Occipital lobe (tissue), 1 donor: ENCODE measurements at regions not wholly inside any gene's neighbourhood (a gene's known extent, or its start where the extent isn't known, plus 50 kb on each side); places are given as distances from the start of the nearest gene placed in this dataset.

ENCODE experiments used
- DNase-seq: peaks from one replicate; lab custom pipeline; 2025; lab: John Stamatoyannopoulos, UW

DNA sequence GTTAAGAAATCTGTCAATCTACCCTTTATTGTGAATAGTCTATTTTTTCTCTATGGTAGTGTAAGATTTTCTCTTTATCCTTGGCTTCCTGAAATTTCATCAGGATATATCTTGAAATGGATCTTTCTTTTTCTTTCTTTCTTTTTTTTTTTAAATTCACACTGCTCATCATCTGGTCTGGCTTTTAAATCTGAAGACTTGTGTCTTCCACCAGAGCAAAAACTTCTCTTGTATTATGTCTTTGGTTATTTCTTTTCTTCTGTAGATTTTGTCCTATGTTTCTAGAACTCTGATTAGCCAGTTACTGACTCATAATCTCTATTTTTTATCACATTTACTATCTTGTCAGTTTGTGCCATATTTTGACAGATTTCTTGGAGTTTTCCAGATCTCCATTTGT, 133.8 kb upstream of the LMO4 start:
- DNase-seq = no peak

DNA sequence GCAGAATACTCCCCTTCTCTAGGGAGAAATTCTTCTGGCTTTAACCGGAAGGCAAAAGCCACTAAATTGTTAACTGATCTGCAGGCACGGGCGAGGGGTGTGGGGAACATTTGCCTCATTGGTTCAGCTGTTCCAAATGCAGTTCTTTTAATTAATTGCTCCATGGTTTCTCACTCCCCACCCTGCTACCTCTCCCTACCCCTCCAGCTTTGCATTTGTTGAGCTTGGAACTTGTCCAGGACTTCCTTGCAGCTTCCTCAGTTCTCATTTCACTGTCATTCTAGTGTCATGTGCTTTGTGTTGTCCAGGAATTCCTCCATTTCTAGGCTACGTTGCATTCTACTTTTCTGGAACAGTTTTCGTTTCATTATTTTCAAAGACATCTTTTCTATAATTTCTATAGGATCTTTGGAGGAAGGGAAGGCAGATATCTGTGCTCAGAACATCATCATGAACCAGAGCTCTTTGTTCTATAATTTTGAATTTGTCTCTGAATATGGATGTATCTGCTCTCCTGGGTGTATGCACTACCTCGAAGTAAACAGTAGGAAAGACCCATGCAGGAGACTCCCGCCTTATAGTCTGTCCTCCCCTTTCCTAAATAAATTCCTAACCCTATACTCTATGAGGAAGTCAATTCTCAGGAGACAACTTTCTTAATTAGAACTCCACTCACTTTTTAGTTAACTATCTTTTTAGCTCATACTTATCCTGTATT, 132.4 kb upstream of the LMO4 start:
- DNase-seq = no peak

DNA sequence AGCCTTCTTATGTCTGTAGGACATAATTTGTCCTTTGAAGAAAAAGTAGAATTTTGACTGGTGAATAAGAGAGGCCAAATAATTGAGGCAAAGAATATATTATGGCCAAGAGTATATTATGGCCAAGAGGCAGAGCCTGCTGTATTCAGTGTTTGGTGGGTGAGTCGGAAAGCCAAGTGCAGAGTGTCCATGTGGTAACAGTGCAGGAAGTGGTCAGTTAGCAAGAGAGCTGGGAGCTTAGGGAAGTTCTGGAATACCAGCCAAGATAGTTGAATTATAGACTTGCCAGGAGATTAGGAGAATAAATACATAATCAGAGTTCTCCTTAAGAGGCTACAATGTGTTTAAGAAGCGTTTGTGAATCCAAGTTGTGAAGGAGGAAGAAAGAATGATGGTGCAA, 131.5 kb upstream of the LMO4 start:
- no peak for DNase-seq

DNA sequence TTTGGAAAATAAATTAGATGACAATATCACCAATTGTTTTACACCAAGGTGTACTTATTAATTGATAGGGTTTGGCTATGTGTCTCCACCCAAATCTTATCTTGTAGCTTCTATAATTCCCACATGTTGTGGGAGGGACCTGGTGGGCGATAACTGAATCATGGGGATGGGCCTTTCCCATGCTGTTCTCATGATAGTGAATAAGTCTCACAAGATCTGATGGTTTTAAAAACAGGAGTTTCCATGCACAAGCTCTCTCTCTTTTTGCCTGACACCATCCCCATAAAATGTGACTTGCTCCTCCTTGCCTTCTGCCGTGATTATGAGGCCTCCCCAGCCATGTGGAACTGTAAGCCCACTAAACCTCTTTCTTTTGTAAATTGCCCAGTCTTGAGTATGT, 131.0 kb upstream of the LMO4 start:
- DNase-seq = no peak

DNA sequence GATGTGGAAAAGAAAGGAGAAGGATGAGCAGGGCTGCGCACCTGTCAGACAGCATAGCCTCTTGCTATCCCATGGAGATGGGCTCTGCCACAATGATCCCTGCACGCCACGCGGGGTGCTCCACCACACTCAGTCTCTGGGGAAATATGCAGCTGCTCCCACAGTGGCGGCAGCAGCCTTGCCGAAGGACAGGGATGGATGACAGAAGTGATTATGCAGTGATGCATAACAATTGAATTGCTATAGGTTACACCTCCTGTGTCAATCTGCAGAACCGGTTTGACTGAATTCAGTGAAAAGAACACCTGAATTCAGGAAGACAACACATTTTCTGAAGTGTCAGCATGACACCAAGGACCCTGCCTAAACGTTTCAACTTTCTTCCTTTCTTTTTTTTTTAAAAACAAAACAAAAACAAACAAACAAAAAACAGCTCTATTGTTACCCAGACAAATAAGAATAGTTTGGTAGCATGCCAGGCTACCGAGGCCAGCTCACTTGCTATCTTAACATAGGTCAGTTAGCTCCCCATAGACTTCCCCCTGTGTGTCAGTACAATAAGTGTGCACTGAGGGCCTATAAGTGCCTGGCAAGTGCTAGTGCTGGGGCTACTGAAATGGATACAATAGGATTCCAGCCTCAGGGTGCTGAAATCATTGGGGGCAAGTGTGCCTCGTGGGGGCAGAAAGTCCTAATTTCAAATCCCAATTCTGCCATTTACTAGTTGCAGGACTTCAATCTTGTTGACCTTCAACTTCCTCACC, 127.6 kb upstream of the LMO4 start:
- no peak for DNase-seq

DNA sequence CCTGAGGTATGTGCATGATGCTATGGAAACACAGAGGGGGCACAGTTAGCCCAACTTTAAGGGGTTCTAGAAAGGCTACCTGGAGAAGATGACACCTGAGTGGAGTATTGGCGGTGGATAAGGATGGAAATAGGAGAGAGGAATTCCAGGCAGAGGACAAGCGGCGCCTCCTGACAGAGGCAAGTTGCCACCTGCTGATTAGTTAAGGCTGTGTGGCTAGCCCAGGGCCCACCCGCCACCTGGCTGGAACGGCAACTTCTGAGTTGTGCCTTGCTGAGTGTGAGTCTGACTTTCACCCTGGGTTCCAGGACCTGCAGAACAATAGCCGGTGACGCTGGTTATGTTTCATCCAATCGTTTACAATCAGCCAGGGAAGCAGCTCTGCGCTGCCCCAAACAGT, 126.9 kb upstream of the LMO4 start:
- no peak for DNase-seq

DNA sequence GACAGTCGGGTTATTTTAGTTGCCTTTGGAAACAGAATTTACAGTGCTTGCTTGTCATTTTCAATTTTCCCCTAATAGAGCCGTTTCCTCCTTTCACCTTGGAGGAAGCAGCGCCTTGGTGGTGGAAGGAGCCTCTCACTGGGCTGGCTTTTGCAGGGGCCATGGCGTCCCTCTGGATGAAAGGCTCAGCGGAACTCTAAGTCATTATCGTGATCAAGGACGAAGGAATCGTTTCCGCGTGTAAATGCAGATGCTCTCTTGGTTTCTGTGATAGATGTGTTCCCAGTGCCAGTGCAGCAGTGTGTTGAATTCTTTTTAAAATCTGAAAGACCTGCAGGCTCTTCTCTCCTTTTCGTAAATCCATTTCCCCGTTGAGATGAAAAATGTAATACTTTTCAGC, 126.2 kb upstream of the LMO4 start:
- DNase-seq = no peak

DNA sequence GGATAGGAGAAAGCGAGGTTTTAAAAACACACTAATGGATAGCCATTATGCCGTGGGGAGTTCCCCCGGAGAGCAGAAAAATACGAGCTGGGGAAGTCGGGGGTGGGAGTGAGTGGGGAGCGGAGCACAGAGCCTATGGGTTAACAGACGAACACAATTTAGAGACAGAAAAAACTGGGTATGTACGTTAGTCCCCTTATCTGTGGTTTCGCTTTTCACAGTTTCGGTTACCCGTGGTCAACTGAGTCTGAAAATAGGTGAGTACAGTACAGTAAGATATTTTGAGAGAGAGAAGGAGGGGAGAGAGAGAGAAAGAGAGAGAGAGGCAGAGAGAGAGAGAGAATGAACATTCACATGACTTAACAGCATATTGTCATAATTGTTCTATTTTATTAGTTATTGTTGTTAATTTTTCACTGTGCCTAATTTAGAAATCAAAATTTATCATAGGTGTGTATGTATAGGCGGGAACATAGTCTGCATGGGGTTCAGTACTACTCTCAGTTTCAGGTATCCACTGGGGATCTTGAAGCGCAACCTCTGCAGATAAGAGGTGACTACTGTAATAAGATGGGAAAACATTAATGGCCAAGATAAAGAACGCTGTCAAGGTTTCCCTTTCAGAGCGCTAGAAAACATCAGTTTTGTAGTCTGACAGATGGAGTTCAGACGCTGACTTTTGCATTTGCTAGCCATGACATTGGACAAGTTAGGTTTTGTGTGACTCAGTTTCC, 125.6 kb upstream of the LMO4 start:
- no peak for DNase-seq

DNA sequence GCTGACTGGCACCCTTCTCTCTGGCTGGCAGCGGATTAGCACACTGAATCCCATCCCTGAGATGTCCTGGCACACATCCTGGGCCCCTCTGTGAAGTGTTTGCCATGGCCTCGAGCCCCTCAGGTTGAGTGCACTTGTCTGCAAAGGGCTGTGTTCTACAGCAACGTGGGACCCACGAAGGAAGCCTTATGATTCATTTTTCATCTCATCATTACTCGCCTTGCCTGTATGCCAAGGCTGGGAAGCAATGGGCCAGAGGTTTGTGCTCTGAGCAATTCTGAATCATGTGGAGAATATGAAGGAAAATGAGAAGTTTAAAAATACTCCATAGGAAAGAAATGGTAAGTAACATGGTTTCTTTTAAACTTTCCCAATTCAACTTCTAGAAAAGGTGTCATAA, 124.8 kb upstream of the LMO4 start:
- DNase-seq = no peak

DNA sequence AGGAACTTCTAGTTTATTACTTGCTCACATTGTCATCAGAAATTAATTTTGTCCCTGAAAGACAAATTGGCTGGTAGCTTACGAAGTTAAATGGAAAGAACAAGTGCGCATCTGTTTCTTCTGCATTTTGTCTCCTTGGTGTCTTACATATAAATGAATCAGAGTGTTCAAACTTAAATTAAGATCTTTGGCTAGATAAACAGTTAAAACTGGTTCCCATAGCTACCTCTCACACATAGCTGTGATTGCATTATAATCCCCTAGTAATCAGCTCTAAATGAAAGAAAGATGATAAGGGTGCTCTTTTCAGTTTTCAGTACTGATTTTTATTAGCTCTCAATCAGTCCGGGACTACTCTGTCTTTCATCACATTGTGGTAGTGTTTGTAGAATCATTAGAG, 124.2 kb upstream of the LMO4 start:
- DNase-seq = no peak

DNA sequence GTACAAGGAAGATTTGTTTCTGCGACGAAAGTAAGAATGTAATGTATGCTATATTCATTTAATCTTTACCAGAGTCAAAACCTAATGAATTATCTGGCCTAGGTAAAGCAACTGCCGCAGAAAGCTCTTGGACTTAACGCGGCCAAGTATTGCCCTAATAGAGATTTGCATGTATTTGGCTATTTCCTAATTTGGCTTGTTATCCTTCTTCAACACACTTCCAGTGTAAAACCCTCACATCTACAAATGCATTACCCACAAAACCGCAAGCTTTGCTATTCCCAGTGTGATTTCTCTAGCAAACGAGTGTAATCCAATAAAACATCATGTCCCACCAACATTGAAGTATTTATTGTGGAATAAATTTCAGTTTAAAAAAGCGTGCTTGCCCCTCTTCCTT, 123.8 kb upstream of the LMO4 start:
- no peak for DNase-seq

DNA sequence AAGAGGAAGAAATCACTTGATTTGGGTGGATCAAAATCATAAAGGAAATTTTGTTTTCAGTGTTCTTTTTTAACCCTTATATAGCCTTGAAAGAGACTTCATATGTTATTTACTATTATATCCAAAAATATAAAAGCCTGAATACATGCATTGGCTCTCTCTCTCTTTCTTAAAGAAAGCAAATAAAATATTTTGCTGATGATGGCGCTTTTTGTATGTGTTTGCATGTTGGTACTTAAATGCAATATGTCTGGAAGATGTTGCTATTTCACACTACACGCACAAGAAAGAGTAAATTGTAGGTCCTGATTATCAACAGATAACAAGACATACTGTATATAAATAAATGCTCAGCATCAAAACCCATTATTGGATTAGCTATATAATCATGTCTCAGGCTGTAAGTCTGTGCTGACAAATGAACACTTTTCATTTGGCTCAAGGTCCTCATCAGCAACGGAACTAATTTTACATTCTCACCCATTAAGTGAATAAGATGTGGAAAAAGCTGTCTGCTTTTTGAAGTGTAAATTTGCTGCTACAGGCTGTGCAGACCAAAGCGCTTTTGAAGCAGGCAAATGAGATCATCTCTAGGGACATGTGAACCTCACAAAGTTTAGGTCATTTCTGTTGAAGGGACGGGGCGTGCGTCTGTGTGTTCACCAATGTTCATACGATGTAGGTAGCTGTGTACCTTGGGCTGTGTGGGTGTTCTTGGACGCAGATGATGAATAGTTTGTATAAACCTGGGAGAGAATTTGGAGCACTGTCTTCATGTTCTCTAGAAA, 122.4 kb upstream of the LMO4 start:
- no peak for DNase-seq

DNA sequence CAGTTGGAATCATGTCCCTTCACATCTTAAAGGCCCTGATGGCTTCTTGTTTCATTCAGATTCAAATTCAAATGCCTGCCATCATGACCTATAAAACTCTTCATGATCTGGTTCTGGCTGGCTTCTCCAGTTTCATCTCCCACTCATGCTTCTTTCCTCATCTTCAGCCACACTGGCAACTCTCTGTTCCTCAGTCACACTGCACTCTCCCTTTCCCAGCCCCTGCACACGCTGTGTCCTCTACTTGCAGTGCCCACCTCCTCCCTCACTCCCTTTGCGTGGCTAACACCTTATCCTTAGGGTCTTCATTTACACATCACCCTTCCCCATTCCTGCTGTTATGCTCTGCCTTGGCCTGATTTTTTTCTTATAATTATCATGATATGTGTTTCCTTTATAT, 120.6 kb upstream of the LMO4 start:
- DNase-seq = no peak

DNA sequence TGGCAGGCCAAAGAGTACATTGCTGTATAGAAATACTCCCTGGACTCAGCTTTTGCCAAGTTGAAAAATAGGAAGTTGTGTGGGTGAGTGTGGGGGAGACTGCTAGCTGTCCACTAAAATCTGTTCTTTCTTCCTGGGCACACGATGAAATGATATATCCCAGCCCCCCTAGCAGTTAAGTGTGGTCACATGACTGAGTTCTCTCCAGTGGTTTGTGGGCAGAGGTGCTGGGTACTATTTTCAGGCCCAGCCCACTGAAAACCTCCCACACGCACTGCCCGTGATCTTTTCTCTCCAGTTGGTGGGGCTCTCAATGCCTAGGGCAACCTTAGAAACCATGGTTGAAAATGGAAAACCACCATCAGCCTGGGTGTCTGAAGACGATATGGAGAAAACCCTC, 119.7 kb upstream of the LMO4 start:
- DNase-seq = peak; percentile 16

DNA sequence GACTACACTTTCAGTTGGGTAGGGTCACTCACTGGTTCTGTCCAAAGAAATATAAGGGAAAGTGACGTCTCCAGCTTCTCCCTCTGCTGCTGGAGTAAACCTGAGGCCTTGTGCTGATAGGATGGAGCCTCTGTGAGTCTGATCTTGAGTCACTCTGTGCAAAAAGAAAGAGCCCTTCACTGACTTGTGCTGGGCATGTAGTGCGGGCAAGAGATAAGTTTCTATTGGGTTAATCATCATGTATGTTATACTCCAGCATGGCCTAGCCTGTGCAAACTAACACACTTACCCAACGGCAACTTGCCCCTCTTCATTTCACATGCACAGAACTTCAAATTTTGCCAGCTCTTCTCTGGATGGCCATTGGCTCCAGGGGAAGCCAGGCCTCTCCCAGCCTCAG, 118.5 kb upstream of the LMO4 start:
- DNase-seq = no peak

DNA sequence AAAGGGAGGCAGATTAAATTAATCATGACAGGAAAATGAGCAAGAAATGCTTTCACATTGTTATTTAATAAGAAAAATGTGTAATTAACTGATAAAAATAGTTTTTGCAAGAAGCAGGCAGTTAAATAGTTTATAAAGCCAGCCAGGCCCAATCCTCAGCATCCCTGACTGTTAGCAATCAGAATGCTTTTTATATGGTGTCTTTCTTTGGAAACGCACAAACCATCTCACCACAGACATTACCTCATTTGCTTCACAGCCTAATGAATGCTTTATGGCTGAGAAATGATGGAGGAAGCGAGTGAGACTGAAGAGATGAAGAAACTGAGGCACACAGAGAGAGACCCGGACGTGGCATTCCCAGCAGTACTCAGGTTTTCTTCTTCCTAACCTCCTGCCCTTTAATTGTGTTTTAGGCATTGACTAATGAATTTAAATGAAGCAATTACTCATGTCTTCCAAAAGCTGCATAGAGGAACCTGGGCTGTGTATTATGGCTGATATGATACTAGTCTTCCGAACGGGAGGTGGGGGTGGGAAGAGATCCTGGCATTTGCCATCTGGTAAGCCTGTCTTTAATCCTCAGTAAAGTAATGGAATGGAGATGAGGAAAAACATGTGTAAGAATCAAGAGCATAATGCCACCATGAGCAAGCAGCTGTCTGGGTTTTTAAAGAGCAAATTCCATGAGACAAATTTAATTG, 116.1 kb upstream of the LMO4 start:
- no peak for DNase-seq

DNA sequence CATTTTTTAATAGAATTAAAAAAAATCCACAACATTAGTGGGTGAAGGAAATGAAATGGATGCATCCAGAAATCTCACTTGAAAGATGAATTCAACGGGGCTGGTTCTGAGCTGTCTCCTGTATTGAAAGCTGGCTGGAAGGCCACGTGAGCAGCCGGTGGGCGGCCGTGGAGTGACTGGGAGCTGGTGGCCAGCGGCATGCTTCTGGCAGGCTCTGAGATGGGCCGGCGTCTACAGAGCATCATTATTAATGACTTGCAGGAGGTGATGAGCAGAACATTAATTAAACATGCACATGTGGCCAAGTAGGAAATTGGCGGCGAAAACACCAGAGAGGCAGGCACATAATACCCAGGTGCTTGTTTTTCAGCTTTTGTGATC, 115.6 kb upstream of the LMO4 start:
- DNase-seq = no peak

DNA sequence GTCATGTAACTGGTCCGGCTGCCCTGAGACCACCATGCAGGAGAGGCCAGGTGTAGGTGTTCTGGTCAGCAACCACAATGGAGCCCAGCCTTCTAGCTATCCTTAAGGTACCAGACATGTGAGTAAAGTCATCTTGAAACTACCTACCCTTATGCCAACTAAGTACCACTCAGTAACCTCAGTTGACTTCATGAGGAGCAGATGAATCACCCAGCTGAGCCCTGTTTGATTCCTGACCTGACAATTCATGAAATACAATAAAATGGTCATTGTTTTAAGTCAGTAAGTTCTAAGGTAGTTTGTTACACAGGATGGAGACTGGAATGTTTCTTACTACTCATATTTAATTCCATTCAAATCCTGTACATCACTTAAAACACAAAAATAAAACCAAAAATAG, 113.1 kb upstream of the LMO4 start:
- DNase-seq = no peak

DNA sequence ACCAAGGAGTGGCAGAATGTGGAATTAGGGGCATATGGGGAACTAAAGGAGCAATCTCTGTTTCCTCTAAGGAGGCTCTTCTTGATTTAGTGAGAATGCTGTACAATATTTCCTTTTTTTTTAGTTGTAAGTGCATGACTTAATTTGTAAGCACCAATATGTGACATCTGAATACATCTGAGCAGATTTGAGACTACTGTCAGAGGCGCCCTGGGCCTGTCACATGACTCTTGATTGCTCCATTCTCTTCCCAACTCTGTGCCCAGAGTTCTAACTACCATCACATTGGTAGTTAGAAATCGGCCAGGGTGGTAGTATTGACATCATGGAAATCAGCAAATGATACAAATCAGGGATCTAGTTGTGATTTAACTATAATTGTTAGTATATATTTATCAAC, 110.1 kb upstream of the LMO4 start:
- DNase-seq = no peak

DNA sequence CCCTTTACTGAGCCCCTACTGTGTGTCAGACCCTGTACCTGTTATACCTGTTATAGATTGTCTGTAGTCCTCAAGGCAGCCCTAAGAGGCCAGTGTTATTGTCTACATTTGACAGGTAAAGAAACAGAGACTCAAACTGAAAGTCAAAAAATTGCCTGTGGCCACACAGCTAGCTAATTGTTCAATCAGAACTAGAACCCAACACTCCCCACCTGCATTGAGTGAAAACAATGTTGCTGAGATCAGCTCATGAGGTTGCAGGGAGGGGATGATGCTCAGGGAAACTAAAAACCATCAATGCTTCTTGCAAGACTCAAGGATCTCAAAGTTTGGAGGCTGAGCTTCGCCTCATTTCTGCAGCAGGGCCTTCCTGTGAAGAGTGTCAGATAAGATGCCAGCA, 109.5 kb upstream of the LMO4 start:
- no peak for DNase-seq

DNA sequence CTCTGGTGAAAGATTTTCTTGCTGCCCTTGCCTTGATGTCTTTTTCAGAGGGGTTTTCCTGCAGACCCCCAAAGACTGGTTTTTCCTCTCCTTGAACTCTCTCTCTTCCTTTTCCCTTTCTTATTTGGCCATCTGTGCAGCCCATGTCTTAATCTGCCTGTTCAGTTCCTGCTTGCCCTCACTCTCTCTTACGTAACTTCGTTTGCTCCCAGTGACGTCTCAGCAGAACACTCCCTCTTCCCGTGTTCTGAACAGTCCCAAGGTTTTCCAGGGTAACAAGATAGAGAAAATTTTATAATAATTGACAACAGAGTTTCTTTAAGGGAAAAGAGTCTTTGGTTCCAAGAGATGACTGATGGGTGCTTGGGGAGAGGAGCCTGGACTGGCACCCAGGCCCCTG, 109.1 kb upstream of the LMO4 start:
- no peak for DNase-seq
